ENCODE measurements at regions not wholly inside any gene's neighbourhood (a gene's known extent, or its start where the extent isn't known, plus 50 kb on each side); places are given as distances from the start of the nearest gene placed in this dataset.

GRCh38 chr2:16107246-16107645 lies 166.9 kb downstream of the MYCN start:
- no peak for TF ChIP-seq CTCF (IDR thresholded peaks at IDR 0.05; ENCODE audit: low read depth, low read length, missing input control)
- no peak for TF ChIP-seq YY1 (IDR thresholded peaks at IDR 0.05)
- TF ChIP-seq EGR1 (IDR thresholded peaks at IDR 0.05; ENCODE audit: low read depth in 2 of 2): no peak
- no peak for TF ChIP-seq REST (IDR thresholded peaks at IDR 0.05)
- TF ChIP-seq MAX (IDR thresholded peaks at IDR 0.05): no peak
- no peak for TF ChIP-seq ATF3 (IDR thresholded peaks at IDR 0.05)
- no peak for TF ChIP-seq RXRA (IDR thresholded peaks at IDR 0.05)
- TF ChIP-seq TAF1 (conservative IDR thresholded peaks at IDR 0.05): no peak
- TF ChIP-seq SP1 (IDR thresholded peaks at IDR 0.05): no peak
- TF ChIP-seq FOXA1 (IDR thresholded peaks at IDR 0.05): no peak
- TF ChIP-seq RAD21 (IDR thresholded peaks at IDR 0.05): no peak
- no peak for TF ChIP-seq GABPA (IDR thresholded peaks at IDR 0.05 in 1 of 2, conservative IDR thresholded peaks at IDR 0.05 in 1 of 2)
- no peak for TF ChIP-seq JUND (IDR thresholded peaks at IDR 0.05)
